ENCODE measurements at regions not wholly inside any gene's neighbourhood (a gene's known extent, or its start where the extent isn't known, plus 50 kb on each side); places are given as distances from the start of the nearest gene placed in this dataset.

GRCh38 chr7:79912213-79912633 lies 222.4 kb upstream of the GNAI1 start:
- TF ChIP-seq, protein P1, sequence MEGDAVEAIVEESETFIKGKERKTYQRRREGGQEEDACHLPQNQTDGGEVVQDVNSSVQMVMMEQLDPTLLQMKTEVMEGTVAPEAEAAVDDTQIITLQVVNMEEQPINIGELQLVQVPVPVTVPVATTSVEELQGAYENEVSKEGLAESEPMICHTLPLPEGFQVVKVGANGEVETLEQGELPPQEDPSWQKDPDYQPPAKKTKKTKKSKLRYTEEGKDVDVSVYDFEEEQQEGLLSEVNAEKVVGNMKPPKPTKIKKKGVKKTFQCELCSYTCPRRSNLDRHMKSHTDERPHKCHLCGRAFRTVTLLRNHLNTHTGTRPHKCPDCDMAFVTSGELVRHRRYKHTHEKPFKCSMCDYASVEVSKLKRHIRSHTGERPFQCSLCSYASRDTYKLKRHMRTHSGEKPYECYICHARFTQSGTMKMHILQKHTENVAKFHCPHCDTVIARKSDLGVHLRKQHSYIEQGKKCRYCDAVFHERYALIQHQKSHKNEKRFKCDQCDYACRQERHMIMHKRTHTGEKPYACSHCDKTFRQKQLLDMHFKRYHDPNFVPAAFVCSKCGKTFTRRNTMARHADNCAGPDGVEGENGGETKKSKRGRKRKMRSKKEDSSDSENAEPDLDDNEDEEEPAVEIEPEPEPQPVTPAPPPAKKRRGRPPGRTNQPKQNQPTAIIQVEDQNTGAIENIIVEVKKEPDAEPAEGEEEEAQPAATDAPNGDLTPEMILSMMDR (IDR thresholded peaks at IDR 0.05) = no peak
- TF ChIP-seq FOXK1 (CRISPR knock-in tag; IDR thresholded peaks at IDR 0.05) (no peak), ATF3 (CRISPR knock-in tag; conservative IDR thresholded peaks at IDR 0.05) (no peak), FOXJ3 (CRISPR knock-in tag; IDR thresholded peaks at IDR 0.05; ENCODE audit: borderline replicate concordance) (no peak), TCF7 (CRISPR knock-in tag; IDR thresholded peaks at IDR 0.05; ENCODE audit: low read depth) (no peak)
- TF ChIP-seq, protein P2, sequence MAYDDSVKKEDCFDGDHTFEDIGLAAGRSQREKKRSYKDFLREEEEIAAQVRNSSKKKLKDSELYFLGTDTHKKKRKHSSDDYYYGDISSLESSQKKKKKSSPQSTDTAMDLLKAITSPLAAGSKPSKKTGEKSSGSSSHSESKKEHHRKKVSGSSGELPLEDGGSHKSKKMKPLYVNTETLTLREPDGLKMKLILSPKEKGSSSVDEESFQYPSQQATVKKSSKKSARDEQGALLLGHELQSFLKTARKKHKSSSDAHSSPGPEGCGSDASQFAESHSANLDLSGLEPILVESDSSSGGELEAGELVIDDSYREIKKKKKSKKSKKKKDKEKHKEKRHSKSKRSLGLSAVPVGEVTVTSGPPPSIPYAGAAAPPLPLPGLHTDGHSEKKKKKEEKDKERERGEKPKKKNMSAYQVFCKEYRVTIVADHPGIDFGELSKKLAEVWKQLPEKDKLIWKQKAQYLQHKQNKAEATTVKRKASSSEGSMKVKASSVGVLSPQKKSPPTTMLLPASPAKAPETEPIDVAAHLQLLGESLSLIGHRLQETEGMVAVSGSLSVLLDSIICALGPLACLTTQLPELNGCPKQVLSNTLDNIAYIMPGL (CRISPR knock-in tag; IDR thresholded peaks at IDR 0.05) = no peak
